Thyroid gland (tissue), 4 donors: ENCODE measurements at regions not wholly inside any gene's neighbourhood (a gene's known extent, or its start where the extent isn't known, plus 50 kb on each side); places are given as distances from the start of the nearest gene placed in this dataset.

Experiments used
- DNase-seq, 2 donors: peaks; one replicate each; pipeline ENCODE4 v3.0.0-alpha.2; 2019
- H3K27ac ChIP-seq, 3 donors: fragments of 200-600 bp; sonication (generic); 1 replicate in 2 of 3; 2 replicates in 1 of 3; pipeline ENCODE4 v1.5.1; 2016 to 2019; ENCODE audit warnings: mild to moderate bottlenecking in 1 of 3, moderate library complexity in 1 of 3
- H3K27me3 ChIP-seq: fragments of 200-600 bp; sonication (generic); one replicate; pipeline ENCODE4 v1.5.1; 2019
- H3K36me3 ChIP-seq, 2 donors: fragments of 200-600 bp; sonication (generic); one replicate each; pipeline ENCODE4 v1.5.1; 2016 to 2019
- H3K4me1 ChIP-seq, 2 donors: fragments of 200-600 bp; sonication (generic); one replicate each; pipeline ENCODE4 v1.5.1; 2017 to 2019
- H3K4me3 ChIP-seq, 3 donors: fragments of 200-600 bp; sonication (generic); replicated peaks in 1 of 3; 1 replicate in 2 of 3; 2 replicates in 1 of 3; pipeline ENCODE4 v1.5.1; 2016; ENCODE audit warnings: mild to moderate bottlenecking in 1 of 3
- H3K9me3 ChIP-seq: fragments of 200-600 bp; sonication (generic); one replicate; pipeline ENCODE4 v1.5.1; 2017
- CTCF ChIP-seq, 6 experiments: fragments of 200-600 bp in 3 of 6; fragments of 450-650 bp in 3 of 6; sonication (generic) in 3 of 6; IDR thresholded peaks; one replicate each; pipeline ENCODE4 v1.5.1; 2016 to 2019; ENCODE audit warnings: antibody characterized with exemption in 6 of 6, mild to moderate bottlenecking in 2 of 6, inconsistent platforms in 1 of 6, moderate library complexity in 1 of 6
- POLR2A ChIP-seq, 2 donors: fragments of 450-650 bp; IDR thresholded peaks; one replicate each; pipeline ENCODE4 v1.6.1; 2017; ENCODE audit warnings: antibody characterized with exemption in 2 of 2, mild to moderate bottlenecking in 2 of 2, moderate library complexity in 1 of 2
- WGBS, 2 donors: methylation state at CpG; one replicate each; pipeline ENCODE4 v1.1.5; 2017; 5-methylcytosine and 5-hydroxymethylcytosine counted together
- intact Hi-C: fragments of 100-400 bp; cut with DNase I; formaldehyde crosslinking; loops from one replicate; pipeline ENCODE4 v1.15.1; 2023

- Histone ChIP-seq H3K27me3 (no peaks in the 10 kb centered on the region), H3K27ac (no peak overlapping the region), H3K4me3 (no peak overlapping the region), H3K4me1 (no peaks in the 10 kb centered on the region), H3K36me3 (no peaks in the 10 kb centered on the region), H3K9me3 (no peaks in the 10 kb centered on the region)
- TF ChIP-seq CTCF (IDR thresholded peaks at IDR 0.05) (no peak), POLR2A (IDR thresholded peaks at IDR 0.05) (no peak)
- no peak for DNase-seq
- intact Hi-C loops: no loop called here
Observed at GRCh38 chr11:43101113-43101512, 210.7 kb upstream of the API5 start.

- no peaks in the 10 kb centered on the region for H3K36me3 ChIP-seq
- no peak for DNase-seq
- no peak for TF ChIP-seq POLR2A (IDR thresholded peaks at IDR 0.05)
- no peak for TF ChIP-seq CTCF (IDR thresholded peaks at IDR 0.05)
- H3K27me3 ChIP-seq: no peaks in the 10 kb centered on the region
- no peak overlapping the region for H3K27ac ChIP-seq
- no peak overlapping the region for H3K4me3 ChIP-seq
- intact Hi-C loops: no loop called here
- WGBS, 2 donors: 38 to 41% methylated on average over 1 of the region's 1 CpG
- no peaks in the 10 kb centered on the region for H3K9me3 ChIP-seq
- no peaks in the 10 kb centered on the region for H3K4me1 ChIP-seq
Observed at GRCh38 chr11:43116071-43116470, 195.7 kb upstream of the API5 start.

GRCh38 chr11:43119275-43119970, 192.4 kb upstream of the API5 start:
- no peaks in the 10 kb centered on the region for H3K4me1 ChIP-seq
- no peaks in the 10 kb centered on the region for H3K27me3 ChIP-seq
- H3K4me3 ChIP-seq: no peak overlapping the region
- 62 to 64% methylated on average over 4 of the region's 4 CpGs for WGBS, 2 donors
- no peaks in the 10 kb centered on the region for H3K9me3 ChIP-seq
- TF ChIP-seq CTCF (IDR thresholded peaks at IDR 0.05) (no peak), POLR2A (IDR thresholded peaks at IDR 0.05) (no peak)
- no peak for DNase-seq
- intact Hi-C loops: no loop called here
- no peaks in the 10 kb centered on the region for H3K36me3 ChIP-seq
- no peak overlapping the region for H3K27ac ChIP-seq

- Histone ChIP-seq H3K9me3 (no peaks in the 10 kb centered on the region), H3K4me1 (no peaks in the 10 kb centered on the region), H3K27me3 (no peaks in the 10 kb centered on the region), H3K36me3 (no peaks in the 10 kb centered on the region), H3K27ac (no peak overlapping the region), H3K4me3 (no peak overlapping the region)
- 86 to 88% methylated on average over 3 of the region's 3 CpGs for WGBS, 2 donors
- intact Hi-C loops: no loop called here
- DNase-seq: no peak
- no peak for TF ChIP-seq POLR2A (IDR thresholded peaks at IDR 0.05)
- no peak for TF ChIP-seq CTCF (IDR thresholded peaks at IDR 0.05)
Observed at GRCh38 chr11:43122546-43122945, 189.2 kb upstream of the API5 start.

- TF ChIP-seq POLR2A (IDR thresholded peaks at IDR 0.05) (no peak), CTCF (IDR thresholded peaks at IDR 0.05) (no peak)
Observed at GRCh38 chr11:43123443-43123842, 188.4 kb upstream of the API5 start.

More at GRCh38 chr11:43123443-43123842, 188.4 kb upstream of the API5 start:
- Histone ChIP-seq H3K9me3 (no peaks in the 10 kb centered on the region), H3K4me3 (no peak overlapping the region), H3K27ac (no peak overlapping the region), H3K27me3 (no peaks in the 10 kb centered on the region), H3K36me3 (no peaks in the 10 kb centered on the region), H3K4me1 (no peaks in the 10 kb centered on the region)
- intact Hi-C loops: no loop called here
- 55 to 57% methylated on average over 1 of the region's 1 CpG for WGBS, 2 donors
- DNase-seq: no peak
